ENCODE measurements at regions not wholly inside any gene's neighbourhood (a gene's known extent, or its start where the extent isn't known, plus 50 kb on each side); places are given as distances from the start of the nearest gene placed in this dataset.

DNA sequence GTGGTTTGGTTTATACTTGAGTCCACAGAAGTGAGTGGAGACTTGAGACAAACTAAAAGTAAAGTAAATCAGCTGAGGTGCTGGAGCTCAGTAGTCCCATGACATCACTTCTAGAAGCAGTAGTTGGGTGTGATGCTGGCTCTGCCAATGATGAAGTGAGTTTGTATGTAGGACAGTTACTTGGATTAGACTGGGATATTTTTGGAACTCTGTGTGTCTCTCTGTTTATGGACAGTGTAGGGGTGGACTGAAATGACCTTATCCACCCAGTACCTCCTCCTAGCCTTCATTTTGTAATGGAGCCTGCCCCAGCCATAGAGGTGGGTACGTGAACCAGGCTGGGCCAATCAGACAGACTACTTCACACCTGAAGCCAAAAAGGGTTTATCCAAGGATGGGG lies 52.2 kb downstream of the POLR1D start:
- no peak for DNase-seq

DNA sequence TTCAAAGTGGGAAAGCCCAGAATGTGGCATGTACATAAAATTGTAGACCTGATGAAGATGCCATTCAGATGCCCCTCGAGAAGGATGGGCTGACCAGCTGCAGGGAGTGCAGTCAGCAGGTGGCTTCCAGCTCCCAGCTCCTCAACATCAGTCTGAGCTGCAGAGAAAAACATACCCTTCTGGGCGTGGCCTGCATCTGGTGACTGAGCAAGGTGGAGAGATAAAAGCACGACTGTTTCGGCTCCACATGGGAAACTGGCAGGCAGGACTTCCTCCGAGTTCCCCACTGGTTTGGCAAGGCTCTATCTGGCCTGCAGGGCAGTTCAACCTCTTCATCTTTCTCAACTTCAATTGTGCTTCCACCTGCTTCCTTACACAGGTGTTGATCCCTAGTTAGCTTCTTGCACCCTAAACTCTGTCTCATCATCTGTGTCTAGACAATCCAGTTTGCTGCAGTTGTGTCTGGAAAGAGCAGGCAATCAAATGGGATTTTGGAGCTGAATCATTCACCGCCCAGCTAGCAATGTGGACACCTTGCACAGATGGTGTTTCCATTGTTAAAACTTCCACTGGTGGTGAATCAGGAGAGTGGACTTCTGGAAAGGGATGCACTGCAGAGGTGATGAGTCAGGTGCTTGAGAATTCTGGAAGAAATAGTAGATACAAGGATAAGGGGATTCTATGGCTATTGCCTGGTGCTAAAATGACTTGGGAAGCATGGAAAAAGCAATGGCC lies 56.8 kb downstream of the POLR1D start:
- peak; percentile 68 for DNase-seq

DNA sequence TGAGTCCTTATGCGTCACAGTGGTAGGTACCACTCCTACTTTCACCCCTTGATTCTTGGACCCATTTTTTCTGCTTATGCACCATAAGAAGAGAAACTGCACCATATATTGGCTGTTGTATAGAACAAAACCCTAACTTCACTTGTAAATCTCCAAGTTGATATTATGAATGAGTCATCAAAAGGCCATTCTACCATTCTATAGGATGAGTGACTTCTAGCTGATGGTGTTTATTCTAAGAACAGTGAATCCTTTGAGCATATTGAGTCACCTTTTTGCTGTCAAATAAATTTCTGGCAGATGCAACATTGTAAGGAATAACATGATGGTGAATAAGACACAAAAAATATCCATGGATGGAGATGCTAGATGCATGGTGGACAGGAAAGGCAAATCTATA lies 57.7 kb downstream of the POLR1D start:
- DNase-seq, result no peak

DNA sequence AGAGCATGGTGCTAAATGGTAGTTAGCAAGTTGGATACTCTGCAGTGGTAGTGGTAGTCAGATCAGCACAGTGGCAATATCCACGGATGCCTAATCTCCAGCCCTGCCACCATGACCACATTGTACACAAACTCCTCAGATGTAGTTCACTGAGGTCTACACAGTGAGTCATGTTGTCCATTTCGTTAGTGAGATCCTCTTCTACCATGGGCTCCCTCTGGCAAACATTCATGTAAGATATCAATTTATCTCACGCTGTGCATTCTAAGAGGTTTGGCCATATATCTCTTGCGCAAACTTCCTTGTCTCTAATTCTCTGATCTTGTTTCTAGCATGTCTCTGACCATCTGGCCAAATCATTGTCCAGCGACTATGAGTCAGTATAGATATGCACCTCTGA lies 58.2 kb downstream of the POLR1D start:
- DNase-seq, result peak; percentile 58

DNA sequence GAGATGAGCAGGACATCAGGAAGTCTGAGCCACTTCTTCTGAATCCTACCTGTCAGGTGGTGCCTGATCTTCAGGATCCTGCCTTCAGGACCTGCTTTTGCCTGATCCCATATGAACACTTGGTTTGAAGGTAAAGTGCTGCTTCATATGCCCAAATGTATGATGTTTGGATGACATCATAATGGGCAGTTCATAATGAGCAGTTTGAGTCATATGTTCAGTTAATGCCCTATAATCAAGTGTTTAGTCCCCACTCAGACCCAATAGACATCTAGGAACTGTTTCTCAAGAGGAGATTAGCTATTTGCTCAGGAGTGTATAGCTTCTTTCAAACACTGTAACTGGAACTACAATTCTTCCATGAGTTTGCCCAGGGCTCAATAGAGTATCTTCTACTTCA lies 58.8 kb downstream of the POLR1D start:
- no peak for DNase-seq

DNA sequence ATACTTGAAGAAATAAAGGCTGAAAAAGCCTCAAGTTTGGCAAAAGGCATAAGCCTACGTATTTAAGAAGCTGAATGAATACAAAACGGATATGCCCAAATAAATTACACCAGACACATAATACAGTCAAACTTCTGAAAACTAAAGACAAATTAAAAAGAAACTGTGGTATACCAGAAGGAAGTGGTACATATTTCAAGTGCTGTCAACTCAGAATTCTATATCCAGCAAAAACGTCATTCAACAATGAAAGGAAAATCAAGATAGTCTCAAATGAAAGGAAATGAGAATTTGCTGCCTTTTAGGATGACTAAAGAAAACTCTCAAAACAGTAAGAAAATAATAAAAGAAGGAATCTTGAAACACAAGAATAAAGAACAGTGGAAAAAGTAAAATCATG lies 69.5 kb downstream of the POLR1D start:
- DNase-seq, result no peak

DNA sequence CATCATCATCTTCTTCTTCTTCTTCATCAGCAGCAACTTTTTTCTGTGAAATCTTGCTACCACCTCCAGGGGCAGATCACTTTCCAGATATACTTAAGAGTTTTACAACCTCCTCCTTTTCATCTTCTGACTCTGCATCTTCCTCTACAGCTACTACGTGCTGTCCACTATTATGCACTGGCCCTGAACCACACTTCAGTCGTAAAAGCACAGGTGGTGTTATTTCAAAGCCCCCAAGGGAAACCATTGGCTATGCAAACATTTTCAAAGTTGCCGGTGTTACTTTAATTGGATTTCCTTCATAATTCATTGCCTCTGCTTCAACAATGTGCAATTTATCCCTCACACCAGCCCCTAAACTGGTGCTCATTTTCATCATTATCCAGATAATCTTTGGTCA lies 75.0 kb downstream of the POLR1D start:
- no peak for DNase-seq

DNA sequence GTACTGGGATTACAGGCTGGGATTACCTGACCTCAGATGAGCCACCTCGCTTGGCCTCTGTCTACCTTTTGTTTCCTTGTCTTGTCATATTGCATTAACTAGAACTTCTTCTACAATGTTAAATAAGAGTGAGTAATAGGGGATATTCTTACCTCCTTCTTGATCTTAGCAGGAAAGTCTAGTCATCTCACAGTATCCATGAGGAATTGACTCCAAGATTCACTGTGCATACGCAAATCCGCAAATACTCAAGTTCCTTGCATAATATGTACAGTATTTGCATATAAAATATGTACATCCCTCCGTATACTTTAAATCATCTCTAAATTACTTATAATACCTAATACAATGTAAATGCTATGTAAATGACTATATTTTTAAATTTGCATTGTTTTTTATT lies 78.3 kb downstream of the POLR1D start:
- DNase-seq, result no peak

DNA sequence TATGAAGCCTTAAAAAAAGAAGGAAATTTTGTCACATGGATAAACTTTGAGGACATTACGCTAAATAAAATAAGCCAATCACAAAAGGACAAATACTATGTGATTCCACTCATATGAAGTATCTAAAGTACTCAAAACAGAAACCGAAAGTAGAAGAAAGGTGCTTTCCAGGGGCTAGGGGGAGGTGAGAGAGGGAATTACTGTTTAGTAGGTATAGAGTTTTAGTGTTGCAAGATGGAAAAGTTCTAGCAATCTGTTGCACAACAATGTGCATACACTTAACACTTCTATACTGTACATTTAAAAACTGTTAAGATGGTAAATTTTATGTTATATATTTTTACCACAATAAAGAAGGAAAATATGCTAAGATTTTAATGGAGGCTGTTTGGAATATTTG lies 83.0 kb downstream of the POLR1D start:
- DNase-seq, result no peak

DNA sequence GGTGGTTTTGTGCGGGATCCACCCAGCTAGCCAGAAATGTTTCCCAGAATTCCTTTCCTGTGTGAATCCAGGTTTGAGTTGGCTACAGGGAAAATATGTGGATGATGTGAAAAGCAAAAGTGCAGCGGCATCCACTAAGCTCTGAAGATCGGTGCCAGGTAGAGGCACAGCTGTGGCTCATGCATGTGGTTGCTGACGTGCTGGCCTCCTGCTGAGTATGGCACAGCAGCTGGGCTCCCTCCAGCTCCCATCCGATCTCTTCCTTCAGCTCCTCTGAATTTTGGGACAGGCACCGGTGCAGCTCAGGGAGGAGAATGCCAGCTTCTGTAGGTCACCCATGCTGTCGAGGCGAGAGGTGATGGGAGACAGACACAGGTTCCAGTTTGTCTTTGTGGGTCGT lies 84.0 kb upstream of the GSX1 start:
- no peak for DNase-seq

DNA sequence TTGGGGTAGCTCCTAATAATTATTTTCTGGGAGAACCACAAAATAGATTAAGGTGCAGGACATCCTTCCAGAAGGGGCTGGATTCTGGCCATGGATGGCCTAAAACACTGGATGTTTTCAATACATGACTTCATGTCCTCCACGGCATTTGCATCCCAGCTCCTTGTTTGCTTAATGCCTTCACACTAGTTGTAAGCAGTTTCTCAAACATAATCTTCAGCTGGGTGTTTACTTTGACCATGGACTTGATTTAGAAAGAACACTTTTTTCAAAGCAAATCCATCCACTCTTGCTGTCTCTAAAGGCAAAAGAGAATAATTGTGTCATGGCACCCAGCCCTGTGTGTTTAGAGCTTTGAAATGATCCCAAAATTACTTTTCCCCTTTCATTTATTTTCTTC lies 82.5 kb upstream of the GSX1 start:
- no peak for DNase-seq

DNA sequence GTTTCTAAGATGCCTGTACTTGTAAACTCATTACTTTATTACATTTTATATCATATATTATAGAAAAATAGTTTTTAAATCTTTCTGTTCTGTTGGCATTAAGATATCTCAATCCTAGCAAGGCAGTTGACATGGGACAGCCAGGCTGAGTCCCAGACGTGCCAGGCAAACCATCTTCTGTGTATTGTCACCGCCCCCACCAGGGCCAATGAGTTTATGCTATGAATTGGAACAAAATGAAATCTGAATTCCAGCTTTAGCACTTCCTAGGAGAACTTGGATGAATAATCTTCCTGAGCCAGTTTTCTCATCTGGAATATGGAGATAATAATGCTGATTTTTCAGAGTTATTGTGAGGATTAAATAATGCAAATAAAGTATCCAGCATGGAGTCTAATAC lies 79.9 kb upstream of the GSX1 start:
- peak; percentile 62 for DNase-seq

DNA sequence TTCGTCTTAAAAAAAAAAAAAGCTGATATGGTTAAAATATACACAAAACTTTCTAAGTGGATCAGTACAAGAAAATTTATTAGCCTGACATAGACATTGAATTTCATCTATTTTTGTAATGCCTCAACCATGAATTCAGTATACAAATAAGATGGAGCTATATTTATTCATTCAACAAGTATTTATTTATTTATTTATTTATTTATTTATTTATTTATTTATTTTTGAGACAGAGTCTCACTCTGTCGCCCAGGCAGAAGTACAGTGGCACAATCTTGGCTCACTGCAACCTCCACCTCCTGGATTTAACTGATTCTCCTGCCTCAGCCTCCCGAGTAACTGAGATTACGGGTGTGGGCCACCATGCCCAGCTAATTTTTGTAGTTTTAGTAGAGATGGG lies 78.5 kb upstream of the GSX1 start:
- no peak for DNase-seq

DNA sequence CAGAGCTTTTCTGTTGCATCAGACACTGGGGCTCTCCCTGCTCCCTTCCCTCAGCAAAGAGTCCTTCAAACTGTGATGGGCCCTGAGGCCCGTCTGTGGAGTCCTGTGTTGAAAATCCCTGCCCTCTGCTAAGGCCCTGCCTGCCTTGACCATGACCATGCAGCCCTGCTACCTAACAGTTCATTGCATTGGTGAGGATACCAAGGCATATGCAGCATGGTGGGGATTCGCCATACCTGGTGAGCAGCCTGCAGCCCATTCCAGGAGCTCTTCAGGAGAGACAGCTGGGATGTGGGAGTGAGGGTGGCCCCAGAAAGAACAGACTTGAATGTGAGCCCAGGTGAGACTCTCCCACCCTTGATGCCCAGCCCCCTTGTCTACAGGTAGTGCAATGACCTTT lies 70.6 kb upstream of the GSX1 start:
- no peak for DNase-seq

DNA sequence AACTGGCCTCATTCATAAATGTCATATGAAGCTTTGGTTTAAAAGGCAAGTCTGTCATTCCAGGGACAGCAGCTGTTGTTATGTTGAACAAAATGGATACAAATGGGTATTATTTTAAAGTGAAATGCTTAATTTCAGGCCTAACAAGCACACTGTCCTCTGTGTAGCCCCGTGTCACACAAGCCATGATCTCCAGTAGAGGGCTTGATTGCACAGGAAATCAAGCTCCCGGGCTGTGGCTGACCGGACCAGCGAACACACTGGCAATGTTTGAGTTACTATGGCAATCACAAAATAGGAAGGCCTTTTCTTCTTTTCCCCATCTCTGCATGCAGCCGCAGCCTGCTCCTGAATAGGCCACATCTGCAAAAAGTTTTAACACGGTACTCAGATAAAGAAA lies 64.0 kb upstream of the GSX1 start:
- no peak for DNase-seq

DNA sequence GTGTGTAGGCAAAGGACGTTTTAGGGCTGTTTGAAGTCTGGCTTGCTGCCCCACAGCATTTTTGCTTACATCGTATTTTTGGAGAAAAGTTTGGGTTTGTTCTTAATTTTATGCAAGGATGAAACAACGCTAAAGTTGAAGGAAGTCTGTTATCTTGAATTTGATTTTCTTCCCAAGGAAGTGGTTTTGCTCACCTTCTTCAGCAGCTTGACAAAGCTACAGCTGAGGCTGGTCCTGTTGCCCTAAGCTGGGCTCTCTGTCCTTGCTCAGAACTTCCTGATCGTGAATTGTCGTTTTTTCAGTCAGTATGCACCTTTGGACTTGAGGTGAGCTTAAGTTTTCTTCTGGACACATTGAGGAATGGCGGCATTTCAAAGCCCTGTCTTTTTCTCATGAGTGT lies 62.1 kb upstream of the GSX1 start:
- DNase-seq, result no peak

All from hematopoietic multipotent progenitor cell treated with erythropoietin and hydrocortisone succinate and interleukin-3 and kit ligand, for 8 days (in vitro differentiated cells).